ENCODE measurements at regions not wholly inside any gene's neighbourhood (a gene's known extent, or its start where the extent isn't known, plus 50 kb on each side); places are given as distances from the start of the nearest gene placed in this dataset.
"Not testable (repeated sequence)": the region's sequence is repeated elsewhere in the genome, so short reads cannot be mapped to it uniquely, and the experiment has no call there.

DNA sequence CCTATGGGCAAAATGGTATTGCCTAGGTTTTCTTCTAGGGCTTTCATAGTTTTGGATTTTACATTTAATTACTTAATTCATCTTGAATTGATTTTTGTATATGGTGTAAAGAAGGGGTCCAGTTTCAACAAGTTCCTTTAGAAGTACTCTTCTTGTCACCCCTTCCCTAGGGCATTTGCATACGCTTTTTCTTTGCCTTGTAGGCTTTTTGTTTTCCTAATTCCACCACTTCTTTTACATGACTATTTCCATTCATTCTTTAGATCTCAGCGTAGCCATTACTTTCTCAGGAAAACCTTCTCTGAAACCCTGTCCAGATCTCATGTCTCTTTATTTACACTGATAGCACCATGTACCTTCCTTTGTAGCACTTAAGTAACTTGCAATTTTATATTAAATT, 648.6 kb downstream of the XPNPEP1 start:
- no peak for DNase-seq

DNA sequence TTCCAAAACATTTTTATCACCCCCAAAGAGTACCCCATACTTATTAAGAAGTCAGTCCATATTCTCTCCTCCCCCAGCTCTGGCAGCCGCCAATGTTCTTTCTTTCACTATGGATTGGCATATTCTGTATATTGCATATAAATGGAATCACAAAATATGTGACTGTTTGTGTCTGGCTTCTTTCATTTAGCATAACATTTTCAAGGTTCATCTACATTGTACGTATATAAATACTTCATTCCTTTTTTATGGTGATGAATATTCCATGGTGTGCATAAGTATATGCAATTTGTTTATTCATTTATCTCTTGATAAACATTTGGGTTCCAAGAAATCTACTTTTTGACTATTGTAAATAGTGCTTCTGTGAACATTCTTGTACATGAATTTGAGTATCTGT, 653.1 kb downstream of the XPNPEP1 start:
- no peak for DNase-seq

DNA sequence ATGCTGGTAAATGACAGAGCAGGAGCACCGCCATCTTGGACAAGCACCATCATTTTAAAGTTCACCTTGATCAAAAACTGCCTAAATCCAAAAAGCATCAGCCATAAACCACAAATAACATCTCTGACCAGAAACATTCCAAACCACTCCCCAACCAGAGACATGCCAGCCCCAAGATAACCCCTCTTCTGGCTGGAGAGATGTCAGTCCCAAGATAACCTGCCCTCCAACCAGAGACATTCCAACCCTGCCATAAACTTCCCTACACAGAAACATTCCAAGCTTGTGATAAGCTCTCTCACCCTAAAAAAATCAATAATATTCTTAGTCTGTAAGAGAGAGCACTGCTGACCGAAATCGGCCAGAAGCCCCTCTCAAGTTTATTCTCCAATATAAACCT, 659.3 kb downstream of the XPNPEP1 start:
- DNase-seq = no peak

DNA sequence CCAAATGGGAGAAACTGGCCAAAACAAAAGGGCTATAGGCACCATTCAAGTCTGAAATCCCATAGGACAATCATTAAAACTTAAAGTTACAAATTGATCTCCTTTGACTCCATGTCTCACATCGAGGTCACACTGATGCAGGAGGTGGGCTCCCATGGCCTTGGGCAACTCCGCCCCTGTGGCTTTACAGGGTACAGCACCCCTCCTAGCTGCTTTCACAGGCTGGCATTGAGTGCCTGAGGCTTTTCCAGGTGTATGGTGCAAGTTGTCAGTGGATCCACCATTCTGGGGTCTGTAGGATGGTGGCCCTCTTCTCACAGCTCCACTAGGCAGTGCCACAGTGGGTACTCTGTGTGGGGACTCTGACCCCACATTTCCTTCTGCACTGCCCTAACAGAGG, 662.1 kb downstream of the XPNPEP1 start:
- DNase-seq = no peak

DNA sequence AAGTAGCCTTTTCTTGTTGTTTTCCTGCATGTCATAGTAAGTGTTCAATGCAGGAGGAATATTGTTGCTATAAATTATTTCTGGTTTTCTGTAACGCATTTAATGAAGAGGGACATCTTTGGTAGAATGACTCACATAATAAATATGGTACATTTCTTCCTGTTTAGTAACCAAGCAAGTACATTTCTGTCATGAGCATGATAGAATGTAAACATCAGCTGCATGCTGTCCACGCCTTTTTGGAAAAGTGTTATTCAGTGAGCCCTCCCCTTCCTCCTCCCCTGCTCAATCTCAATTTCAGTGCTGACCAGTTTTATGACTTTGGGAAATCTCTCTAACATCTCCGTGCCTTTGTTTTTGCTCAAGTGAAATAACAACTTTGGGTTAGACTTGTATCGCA, 664.0 kb downstream of the XPNPEP1 start:
- no peak for DNase-seq

DNA sequence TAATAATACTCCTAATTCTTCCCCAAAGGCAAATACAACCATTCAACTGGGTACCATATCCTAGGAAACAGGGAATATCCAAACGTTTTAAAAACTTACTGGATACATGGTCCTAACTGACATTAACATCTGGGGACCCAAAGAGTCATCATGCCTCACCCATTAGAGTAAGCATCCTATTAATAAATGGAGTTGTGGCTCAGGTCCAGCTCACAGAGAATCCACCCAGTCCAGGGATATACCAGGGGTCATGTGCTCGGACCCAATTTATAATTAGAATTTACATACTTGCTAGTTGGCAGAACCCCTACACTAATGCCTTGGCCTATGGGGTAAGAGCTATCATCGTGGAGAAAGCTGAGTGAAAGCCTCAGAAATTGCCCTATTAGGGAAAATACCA, 670.0 kb downstream of the XPNPEP1 start:
- no peak for DNase-seq

DNA sequence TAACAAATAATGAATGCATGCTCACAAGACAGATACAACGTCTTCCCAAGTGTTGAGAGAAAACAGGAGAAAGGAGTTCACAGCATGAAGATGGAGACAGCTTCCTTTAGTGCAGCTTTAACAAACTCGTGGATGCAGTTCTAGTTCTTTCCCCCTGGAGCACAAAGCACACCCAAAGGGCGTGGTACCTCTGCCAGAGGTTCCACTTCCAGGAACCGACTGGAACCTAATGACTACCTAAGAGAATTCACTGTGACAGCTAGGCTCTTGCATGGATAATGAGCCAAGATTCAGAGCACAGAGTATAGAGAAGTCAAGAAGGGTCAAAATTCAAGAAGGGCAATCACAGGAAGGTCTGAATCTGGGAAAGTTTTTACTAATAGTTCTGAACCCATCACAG, 673.2 kb downstream of the XPNPEP1 start:
- no peak for DNase-seq

DNA sequence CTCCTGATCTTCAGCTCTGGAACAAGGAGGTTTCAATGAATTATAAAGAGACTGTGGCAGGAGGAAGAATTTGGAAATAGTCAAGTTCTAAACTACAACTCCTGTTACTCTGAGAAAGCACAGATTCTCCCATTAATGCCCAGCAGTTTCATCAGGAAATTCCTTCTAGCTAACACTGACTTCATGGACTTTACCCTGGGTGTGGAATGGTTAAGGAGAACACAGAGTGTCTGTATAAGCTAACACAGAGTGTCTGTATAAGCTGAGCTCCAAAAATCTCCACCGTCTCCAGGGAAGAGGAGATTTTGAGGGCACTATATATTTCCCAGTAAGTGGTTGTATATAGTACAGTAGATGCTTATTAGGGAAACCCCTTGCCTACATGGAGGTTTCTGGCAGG, 675.5 kb downstream of the XPNPEP1 start:
- DNase-seq = no peak

DNA sequence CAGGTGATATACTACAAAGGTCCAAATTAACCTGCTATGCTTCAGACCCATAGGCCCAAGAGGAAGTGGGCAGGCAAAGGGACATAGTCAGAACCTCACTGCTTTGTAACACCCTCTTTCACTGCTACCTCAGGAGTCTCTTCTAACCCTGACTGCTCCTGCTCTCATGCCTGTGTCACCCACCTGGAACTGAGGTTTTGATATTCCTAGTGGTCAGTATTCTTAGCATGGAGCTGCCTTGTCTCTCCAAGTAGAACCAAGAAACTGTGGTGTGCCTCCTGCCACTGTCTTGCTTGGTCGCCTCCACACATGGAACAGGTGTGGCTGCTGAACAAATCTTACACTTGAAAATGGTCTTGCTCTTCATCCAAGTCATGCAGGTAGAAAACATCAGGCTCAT, 677.5 kb downstream of the XPNPEP1 start:
- no peak for DNase-seq

DNA sequence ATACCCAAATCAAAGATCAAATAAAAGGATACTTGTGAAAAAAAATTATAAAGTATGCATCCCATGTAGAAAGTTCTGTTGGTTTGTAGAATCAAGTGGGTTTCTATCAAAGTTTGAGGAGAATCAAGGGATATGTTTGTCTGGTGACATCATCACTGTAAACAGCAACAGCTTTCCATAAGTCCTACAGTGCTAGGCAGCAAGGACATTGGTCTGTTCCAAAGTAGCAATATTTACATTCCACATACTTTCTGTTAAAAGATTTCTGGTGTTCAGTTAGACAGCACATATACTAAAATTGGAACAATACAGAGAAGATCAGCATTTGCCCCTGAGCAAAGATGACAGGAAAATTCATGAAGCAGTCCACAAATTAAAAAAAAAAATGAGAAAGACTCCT, 683.9 kb downstream of the XPNPEP1 start:
- no peak for DNase-seq

DNA sequence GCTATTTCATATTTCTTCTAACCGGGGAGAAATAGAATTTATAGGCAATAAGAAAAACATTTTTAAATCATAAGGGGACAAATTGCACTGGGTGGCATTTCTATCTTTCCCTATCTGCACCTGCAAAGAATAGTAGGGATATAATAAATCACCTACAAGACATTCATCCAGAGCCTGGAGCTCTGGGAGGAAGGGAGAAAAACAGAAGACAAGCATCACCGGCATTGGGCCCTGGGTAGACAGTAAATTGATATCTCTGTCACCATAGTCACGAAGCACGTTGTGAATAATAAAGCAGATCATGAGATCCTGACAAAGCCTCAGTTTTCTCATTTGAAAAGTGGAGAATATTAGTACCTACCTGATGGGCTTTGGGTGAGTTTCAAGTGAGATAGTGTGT, 685.6 kb downstream of the XPNPEP1 start:
- no peak for DNase-seq

DNA sequence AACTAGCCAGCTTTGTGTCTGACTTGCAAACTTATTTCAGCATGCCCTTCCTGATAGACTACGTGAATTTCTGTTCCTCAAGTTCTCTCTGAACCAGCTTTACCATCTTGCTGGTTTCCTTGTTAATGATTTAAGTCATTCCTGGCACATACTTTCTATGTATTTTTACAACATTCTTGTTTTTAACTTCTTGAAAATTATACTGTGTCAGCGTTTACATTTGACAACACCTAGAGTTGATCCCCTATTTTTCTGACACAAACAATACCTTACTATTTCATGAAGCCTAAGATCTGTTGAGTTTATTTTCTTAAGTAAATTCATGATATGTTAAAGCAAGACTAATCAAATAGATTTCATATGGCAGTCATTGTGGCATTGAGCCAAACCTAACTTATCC, 686.3 kb downstream of the XPNPEP1 start:
- no peak for DNase-seq

DNA sequence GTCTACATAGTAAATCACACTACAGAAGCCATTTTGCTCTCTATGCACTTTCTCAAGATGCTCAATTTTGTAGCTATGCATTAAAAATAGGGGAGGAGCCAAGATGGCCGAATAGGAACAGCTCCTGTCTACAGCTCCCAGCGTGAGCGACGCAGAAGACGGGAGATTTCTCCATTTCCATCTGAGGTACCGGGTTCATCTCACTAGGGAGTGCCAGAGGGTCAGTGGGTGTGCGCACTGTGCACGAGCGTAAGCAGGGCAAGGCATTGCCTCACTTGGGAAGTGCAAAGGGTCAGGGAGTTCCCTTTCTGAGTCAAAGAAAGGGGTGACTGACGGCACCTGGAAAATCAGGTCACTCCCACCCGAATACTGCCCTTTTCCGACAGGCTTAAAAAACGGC, 699.8 kb downstream of the XPNPEP1 start:
- not testable (repeated sequence) for DNase-seq

DNA sequence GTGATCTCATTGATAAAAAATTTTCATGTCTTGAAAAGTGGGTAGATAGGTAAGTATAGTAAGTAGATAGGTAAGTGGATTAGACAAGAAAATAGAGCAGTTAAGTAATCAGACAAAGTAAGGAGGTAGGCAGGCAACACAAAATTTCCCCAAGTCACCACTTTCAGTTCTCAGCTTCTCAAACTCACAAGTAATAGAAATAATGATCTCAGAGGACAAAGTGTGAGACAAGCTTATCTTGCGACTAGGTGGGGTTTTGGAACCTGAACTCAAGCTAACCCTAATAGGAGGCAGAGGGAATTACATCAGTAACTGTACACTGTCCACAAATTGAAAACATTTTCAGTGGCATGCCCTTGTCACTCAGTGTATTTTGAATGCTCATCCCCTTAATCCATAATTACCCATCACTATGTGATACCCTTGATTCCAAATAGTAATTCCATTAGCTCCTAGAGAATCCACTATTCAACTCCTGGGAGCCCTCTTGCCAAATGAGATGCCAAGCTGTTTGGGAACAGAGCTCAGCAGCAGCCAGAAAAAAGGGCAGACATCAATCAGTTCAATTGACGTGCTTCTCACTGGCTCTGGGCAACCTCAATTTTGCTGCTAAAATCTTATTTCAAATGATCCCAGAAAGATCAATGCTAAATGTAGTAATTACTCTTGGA, 703.2 kb downstream of the XPNPEP1 start:
- DNase-seq = no peak

DNA sequence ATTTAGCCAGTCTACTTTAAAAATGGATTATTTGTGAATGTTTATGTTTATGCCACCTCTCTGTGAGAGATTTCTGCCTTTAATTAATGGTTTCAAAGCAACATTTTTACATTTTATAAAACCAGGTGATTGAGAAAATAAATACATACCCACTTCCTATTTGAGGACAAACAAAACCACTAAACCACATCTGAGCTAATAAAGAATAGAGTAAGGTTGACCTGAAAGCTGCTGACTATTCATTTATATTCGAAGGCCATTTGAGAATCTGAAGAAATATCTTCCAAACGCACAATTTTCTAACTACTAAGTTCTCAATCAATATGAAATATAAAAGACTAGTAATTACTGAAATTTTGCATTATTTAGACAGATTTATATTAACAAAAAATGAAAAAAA, 705.1 kb downstream of the XPNPEP1 start:
- no peak for DNase-seq

DNA sequence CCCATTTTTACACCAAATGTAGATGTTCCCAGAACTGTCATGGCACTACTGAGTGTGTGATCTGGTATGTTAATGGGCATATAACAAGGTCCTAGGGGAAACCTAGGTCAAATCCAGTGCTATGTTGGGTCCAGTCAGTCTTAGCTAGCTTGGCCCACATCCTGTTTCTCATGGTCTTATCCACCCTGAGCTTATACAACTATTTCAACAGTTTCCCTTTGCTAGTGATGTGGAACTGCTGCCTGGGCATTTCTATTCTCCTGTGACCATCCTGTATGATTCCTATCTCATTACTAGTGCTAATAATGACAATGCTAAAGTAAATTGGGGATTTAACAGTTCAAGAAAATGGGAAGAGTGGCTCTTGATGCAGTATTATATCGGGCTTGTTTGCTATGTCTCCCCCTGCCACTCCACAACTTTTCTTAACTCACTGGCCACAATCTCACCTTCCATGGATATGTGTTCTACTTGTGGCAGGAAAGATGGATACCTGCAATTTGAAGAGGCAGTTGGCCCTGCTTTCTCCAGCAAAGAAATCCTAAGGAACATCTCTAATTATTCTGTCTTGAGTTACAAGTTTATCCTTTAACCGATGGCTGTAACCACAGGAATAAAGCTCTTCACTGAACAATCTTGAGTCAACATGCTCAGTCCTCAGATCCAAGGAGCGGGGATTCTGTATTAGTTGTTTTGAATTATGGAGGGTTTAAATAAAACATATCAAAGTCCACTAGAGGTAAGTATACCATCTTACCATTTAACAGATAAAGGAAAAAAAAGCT, 707.8 kb downstream of the XPNPEP1 start:
- DNase-seq = no peak

DNA sequence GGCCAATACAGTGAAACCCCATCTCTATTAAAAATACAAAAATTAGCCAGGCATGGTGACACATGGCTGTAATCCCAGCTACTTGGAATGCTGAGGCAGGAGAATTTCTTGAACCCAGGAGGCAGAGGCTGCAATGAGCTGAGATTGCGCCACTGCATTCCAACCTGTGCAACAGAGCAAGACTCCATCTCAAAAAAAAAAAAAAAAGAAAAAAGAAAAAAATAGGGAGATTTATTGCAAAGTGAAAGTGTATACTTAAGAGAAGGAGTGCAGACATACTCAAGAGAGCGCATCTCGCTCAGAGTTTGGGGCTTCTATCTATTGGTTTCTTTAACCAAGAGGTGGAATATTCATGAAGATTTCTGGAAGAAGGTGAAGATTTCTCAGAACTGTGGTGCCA, 708.4 kb downstream of the XPNPEP1 start:
- not testable (repeated sequence) for DNase-seq

DNA sequence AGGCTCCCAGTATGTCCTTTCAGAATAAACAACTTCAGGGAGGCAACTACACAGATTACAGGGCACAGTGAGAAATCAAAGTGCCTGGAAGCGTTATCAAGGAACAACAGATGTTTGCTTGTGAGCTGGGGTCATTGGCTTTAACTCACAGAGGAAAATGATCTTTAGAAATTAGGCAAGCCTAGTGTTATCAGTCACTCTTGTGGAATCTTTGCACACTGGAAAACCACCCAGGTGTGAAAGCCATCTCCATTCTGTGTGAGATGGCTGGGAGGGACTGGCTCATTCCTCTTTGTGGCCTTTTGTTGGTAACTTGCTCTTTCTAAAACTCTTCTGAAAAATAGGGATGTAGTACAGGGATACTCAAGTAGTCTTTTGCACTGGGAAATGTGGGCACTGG, 716.0 kb downstream of the XPNPEP1 start:
- DNase-seq = no peak

DNA sequence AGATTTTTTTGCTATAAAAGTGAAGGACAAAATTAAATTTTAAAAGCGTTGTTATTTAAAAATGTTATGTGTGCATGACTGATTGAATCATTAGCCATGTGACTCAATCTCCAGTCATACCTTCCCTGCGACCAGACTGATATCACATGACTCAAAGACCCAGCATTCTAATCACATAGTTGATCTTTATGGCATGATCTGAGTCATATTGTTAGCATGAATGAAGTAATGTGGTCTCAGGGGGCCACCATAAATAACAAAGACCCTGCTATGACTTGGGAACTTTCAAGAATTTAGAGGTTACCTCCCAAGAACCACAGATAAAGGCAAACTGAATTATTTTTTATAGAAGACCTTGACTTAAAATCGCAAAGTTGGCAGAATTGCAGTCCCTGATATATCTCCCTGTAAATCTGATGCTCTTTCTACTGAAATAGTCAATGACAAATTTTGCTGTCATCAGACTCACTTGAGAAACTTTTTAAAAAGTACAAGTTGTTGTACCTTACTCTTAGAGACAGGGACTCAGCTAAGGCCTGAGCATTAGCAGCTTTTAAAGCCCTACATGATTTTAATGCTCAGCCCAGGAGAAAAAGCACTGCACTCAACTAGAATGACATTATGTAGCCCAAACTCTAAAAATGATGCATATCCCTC, 717.3 kb downstream of the XPNPEP1 start:
- no peak for DNase-seq

DNA sequence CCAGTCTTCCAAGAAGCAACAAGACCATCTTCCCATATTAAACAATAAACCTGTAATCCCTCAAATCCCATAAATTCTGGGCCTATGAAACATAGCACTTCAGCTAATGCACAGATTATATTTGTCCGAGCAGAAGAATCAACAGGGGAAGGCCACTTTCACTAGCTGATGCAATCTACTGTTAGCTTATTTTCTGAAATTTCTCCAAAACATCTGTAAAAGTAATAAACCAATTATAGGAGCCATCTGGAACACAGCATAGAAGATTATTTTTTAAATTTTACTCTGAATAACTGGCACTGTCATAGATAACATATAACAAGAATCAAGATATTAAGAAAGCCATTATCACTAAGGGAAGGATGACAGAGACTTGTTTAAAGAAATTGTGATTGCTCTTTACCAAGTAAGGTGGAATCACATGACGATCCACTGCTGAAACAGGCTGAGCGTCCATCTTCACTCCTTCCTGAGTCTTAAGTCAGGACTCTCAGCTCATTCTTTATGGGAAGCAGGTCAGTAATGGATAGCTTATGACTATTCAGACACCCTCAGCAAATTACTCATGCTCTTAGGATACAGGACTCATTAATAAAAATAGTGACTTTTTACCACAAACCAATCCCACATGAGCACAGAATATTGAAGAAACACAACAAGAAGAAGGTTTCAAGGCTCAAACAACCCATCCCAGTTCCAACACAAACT, 719.5 kb downstream of the XPNPEP1 start:
- no peak for DNase-seq

DNA sequence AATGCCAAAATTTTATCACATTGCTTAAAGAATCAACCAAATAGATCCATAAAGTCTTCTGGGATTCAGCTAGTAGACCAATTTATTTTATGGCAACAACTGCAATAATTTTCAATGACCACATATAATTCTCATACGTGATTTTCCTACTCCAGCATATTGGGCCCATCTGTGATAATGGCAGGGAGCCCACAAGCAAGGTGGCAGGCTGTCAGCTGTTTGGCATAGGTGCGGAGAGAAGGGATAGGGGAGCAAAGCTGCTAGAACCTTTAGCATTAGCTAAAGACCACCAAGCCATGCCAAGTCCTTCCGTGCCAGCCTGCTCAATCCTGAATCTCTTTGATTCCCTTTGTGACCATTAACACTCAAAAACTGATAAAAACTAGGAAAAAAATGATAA, 721.2 kb downstream of the XPNPEP1 start:
- peak; percentile 40 for DNase-seq

DNA sequence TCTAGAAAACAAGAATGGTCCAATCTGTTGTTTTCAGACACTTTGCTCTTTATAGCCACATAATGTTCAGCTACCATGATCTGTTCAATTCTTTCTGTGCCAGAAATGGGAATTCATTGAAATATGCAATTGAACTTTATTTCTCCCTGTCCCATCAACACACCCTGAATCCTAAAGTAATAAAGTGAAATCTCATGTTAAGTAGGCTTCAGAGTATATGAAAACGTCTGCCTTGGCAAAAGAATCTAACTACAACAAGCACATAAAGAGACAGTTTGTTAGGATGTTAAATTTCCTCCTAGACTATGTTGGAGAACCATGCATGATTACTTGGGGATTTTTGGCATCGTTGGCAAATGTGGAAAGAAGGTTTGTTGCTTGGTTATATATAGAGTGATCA, 722.7 kb downstream of the XPNPEP1 start:
- DNase-seq = no peak

DNA sequence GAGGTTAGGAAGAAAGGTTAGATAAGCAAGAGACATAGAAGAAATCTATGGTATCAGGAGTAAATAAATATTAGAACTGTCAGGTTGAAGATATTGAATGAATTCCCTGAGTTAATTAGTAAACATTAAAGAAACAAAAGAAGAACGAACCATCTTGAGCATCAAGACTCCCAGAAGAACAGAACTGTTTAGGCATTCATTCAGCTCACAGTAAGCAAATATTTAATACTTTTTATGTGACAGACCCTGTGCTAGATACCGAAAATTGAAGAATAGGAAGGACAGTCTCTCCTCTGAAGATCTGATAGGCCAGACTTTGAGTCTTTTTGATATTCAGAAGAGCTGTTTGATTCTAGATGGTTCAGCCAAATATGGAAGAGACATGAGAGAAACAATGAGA, 731.5 kb downstream of the XPNPEP1 start:
- DNase-seq = no peak
